ENCODE measurements at regions not wholly inside any gene's neighbourhood (a gene's known extent, or its start where the extent isn't known, plus 50 kb on each side); places are given as distances from the start of the nearest gene placed in this dataset.

GRCh38 chr5:164351245-164351834 lies 845.9 kb downstream of the MAT2B start:
- DNase-seq (ENCODE audit: low spot score) = no peak

- no peak for DNase-seq (ENCODE audit: low spot score)
Observed at GRCh38 chr5:164352695-164353094, 847.3 kb downstream of the MAT2B start.

- no peak for DNase-seq (ENCODE audit: low spot score)
Observed at GRCh38 chr5:164353155-164353554, 847.7 kb downstream of the MAT2B start.

GRCh38 chr5:164354139-164354751 lies 848.8 kb downstream of the MAT2B start:
- DNase-seq (ENCODE audit: low spot score) = no peak

GRCh38 chr5:164355267-164355830 lies 849.9 kb downstream of the MAT2B start:
- DNase-seq (ENCODE audit: low spot score) = no peak

GRCh38 chr5:164356790-164357189 lies 851.4 kb downstream of the MAT2B start:
- DNase-seq (ENCODE audit: low spot score) = no peak

- no peak for DNase-seq (ENCODE audit: low spot score)
Observed at GRCh38 chr5:164357395-164358033, 852.1 kb downstream of the MAT2B start.

GRCh38 chr5:164358531-164359259 lies 853.3 kb downstream of the MAT2B start:
- no peak for DNase-seq (ENCODE audit: low spot score)

- DNase-seq (ENCODE audit: low spot score) = no peak
Observed at GRCh38 chr5:164359260-164360255, 854.1 kb downstream of the MAT2B start.

- no peak for DNase-seq (ENCODE audit: low spot score)
Observed at GRCh38 chr5:164360589-164360988, 855.2 kb downstream of the MAT2B start.

GRCh38 chr5:164361986-164362385 lies 856.6 kb downstream of the MAT2B start:
- no peak for DNase-seq (ENCODE audit: low spot score)

GRCh38 chr5:164362835-164363234 lies 857.4 kb downstream of the MAT2B start:
- DNase-seq (ENCODE audit: low spot score) = no peak

GRCh38 chr5:164364237-164365208 lies 859.1 kb downstream of the MAT2B start:
- no peak for DNase-seq (ENCODE audit: low spot score)

GRCh38 chr5:164370841-164371240 lies 865.4 kb downstream of the MAT2B start:
- DNase-seq (ENCODE audit: low spot score) = peak; percentile 23

- DNase-seq (ENCODE audit: low spot score) = no peak
Observed at GRCh38 chr5:164372892-164373291, 867.5 kb downstream of the MAT2B start.

GRCh38 chr5:164373876-164374275 lies 868.5 kb downstream of the MAT2B start:
- DNase-seq (ENCODE audit: low spot score) = no peak

GRCh38 chr5:164375051-164375450 lies 869.6 kb downstream of the MAT2B start:
- no peak for DNase-seq (ENCODE audit: low spot score)

GRCh38 chr5:164376843-164377242 lies 871.4 kb downstream of the MAT2B start:
- no peak for DNase-seq (ENCODE audit: low spot score)

- DNase-seq (ENCODE audit: low spot score) = no peak
Observed at GRCh38 chr5:164377746-164378145, 872.3 kb downstream of the MAT2B start.

- no peak for DNase-seq (ENCODE audit: low spot score)
Observed at GRCh38 chr5:164383662-164384061, 878.2 kb downstream of the MAT2B start.
